Tibial artery (tissue), 4 donors: ENCODE measurements at regions not wholly inside any gene's neighbourhood (a gene's known extent, or its start where the extent isn't known, plus 50 kb on each side); places are given as distances from the start of the nearest gene placed in this dataset.

ENCODE experiments used
- DNase-seq, 2 donors: peaks; one replicate each; pipeline ENCODE4 v3.0.0-alpha.2; 2019
- H3K27ac ChIP-seq, 2 donors: fragments of 200-600 bp; sonication (generic) in 1 of 2; 1 replicate in 1 of 2; 2 replicates in 1 of 2; pipeline ENCODE4 v1.5.1; 2018 to 2019; ENCODE audit warnings: mild to moderate bottlenecking in 1 of 2
- H3K27me3 ChIP-seq, 2 donors: fragments of 200-600 bp; sonication (generic) in 1 of 2; one replicate each; pipeline versions ENCODE4 v1.5.1 to v1.6.0; 2016 to 2019
- H3K36me3 ChIP-seq, 3 donors: fragments of 200-600 bp; sonication (generic) in 2 of 3; one replicate each; pipeline ENCODE4 v1.5.1; 2016 to 2019; ENCODE audit warnings: mild to moderate bottlenecking in 2 of 3
- H3K4me1 ChIP-seq, 4 donors: fragments of 200-600 bp; sonication (generic) in 2 of 4; 1 replicate in 3 of 4; 2 replicates in 1 of 4; pipeline ENCODE4 v1.5.1; 2016 to 2019
- H3K4me3 ChIP-seq, 2 donors: fragments of 200-600 bp; sonication (generic) in 1 of 2; 1 replicate in 1 of 2; 2 replicates in 1 of 2; pipeline ENCODE4 v1.5.1; 2018 to 2019; ENCODE audit warnings: mild to moderate bottlenecking in 2 of 2
- H3K9me3 ChIP-seq, 3 donors: fragments of 200-600 bp; sonication (generic) in 1 of 3; one replicate each; pipeline ENCODE4 v1.5.1; 2016 to 2019
- intact Hi-C: fragments of 100-400 bp; cut with DNase I; formaldehyde crosslinking; loops from one replicate; pipeline ENCODE4 v1.15.0; 2023; ENCODE audit warnings: low total_unique reads
- TF ChIP-seq, protein P1 (sequence below), 2 experiments: fragments of 200-600 bp in 1 of 2; fragments of 450-650 bp in 1 of 2; IDR thresholded peaks; one replicate each; pipeline ENCODE4 v1.5.1; 2017 to 2019; ENCODE audit warnings: antibody characterized with exemption in 2 of 2, mild to moderate bottlenecking in 1 of 2, moderate library complexity in 1 of 2

DNA sequence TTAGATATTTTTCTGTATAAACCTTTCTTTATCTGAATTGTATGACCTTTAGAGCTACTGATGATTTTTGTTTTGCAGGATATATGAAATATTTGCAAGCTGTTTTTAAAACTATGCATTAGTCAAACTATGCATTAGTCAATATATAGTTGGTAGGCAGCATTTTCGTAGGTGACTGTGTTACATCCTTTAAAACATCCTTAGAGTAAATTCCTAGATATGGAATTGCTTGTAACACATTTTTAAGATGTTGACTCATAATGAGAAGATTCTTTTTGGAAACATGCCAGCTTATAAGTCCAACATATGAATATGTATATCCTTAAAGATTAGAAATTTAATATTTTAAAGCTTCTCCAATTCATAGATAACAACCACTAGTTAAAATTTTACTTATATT, 1768.5 kb downstream of the PCDH7 start:
- Histone ChIP-seq H3K4me3 (no peak overlapping the region), H3K27me3 (no peaks in the 10 kb centered on the region), H3K4me1 (no peaks in the 10 kb centered on the region), H3K27ac (no peak overlapping the region), H3K36me3 (no peaks in the 10 kb centered on the region), H3K9me3 (no peaks in the 10 kb centered on the region)
- intact Hi-C loops, result no loop called here
- TF ChIP-seq, protein P1, sequence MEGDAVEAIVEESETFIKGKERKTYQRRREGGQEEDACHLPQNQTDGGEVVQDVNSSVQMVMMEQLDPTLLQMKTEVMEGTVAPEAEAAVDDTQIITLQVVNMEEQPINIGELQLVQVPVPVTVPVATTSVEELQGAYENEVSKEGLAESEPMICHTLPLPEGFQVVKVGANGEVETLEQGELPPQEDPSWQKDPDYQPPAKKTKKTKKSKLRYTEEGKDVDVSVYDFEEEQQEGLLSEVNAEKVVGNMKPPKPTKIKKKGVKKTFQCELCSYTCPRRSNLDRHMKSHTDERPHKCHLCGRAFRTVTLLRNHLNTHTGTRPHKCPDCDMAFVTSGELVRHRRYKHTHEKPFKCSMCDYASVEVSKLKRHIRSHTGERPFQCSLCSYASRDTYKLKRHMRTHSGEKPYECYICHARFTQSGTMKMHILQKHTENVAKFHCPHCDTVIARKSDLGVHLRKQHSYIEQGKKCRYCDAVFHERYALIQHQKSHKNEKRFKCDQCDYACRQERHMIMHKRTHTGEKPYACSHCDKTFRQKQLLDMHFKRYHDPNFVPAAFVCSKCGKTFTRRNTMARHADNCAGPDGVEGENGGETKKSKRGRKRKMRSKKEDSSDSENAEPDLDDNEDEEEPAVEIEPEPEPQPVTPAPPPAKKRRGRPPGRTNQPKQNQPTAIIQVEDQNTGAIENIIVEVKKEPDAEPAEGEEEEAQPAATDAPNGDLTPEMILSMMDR (IDR thresholded peaks at IDR 0.05), result no peak
- DNase-seq, result no peak

GRCh38 chr4:32499171-32499570, 1779.0 kb downstream of the PCDH7 start:
- no peak for DNase-seq
- no peaks in the 10 kb centered on the region for H3K9me3 ChIP-seq
- no peaks in the 10 kb centered on the region for H3K27me3 ChIP-seq
- no peak overlapping the region for H3K4me3 ChIP-seq
- no peak overlapping the region for H3K27ac ChIP-seq
- H3K36me3 ChIP-seq, result no peaks in the 10 kb centered on the region
- no peaks in the 10 kb centered on the region for H3K4me1 ChIP-seq
- intact Hi-C loops, result no loop called here
- TF ChIP-seq, protein P1 (IDR thresholded peaks at IDR 0.05), result no peak

DNA sequence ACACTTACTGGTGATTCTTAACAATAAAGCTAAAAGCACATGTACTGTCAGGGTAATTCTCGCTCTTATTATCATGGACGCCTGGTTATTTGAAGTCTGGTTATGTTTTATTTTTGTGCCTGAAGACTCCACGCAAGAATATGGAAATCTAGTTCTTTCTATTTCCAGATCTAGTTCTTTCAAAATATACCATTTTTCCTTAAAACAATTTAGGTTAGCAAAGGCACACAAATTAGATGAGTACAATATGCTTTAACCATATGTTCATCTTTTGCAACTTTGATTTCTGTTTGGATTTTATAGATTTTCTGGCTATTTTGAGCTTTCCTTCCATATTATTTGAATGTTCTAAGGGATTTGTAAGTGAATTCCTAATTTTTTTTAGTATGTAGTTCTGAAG, 1783.1 kb downstream of the PCDH7 start:
- intact Hi-C loops, result no loop called here
- no peak for DNase-seq

DNA sequence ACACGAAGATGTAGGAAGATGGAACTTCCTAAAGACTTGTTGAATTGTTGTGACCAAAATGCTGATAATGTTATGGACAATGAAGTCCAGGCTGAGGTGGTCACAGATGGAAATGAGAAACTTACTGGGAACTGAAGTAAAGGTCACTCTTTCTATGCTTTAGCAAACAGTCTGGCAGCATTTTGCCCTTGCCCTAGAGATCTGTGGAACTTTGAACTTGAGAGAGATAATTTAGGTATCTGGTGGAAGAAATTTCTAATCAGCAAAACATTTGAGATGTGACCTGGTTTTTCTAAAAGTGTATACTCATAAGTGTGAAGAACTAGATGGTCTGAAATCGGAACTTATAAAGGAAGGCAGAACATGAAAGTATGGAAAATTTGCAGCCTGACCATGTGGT, 1785.9 kb downstream of the PCDH7 start:
- TF ChIP-seq, protein P1 (IDR thresholded peaks at IDR 0.05), result no peak
- DNase-seq, result no peak
- Histone ChIP-seq H3K36me3 (no peaks in the 10 kb centered on the region), H3K4me3 (no peak overlapping the region), H3K27ac (no peak overlapping the region), H3K9me3 (no peaks in the 10 kb centered on the region), H3K27me3 (no peaks in the 10 kb centered on the region), H3K4me1 (no peaks in the 10 kb centered on the region)
- intact Hi-C loops, result no loop called here

More for the DNA sequence above, 1783.1 kb downstream of the PCDH7 start:
- H3K4me1 ChIP-seq, result no peaks in the 10 kb centered on the region
- no peaks in the 10 kb centered on the region for H3K36me3 ChIP-seq
- H3K9me3 ChIP-seq, result no peaks in the 10 kb centered on the region
- H3K27ac ChIP-seq, result no peak overlapping the region
- no peaks in the 10 kb centered on the region for H3K27me3 ChIP-seq
- H3K4me3 ChIP-seq, result no peak overlapping the region
- TF ChIP-seq, protein P1 (IDR thresholded peaks at IDR 0.05), result no peak

DNA sequence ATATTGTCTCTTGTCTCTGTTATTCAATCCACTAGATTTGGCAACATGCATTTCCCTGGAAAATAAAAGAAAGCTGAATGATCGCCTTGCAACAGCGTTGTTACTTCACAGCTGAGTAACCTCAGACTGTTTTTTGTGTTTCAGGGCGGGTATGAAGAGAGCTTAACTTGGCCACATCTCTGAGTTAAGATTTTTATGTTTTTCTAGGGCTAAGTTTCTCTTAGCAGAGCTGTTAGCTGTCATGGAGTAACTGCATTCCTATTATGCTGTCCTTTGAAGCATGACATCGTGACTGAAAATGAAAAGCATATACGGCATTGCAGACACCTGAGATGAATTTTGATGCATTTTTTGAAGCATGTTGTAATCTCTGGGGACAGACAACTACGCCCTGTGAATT, 1798.9 kb downstream of the PCDH7 start:
- no peaks in the 10 kb centered on the region for H3K4me1 ChIP-seq
- H3K9me3 ChIP-seq, result no peaks in the 10 kb centered on the region
- no peaks in the 10 kb centered on the region for H3K27me3 ChIP-seq
- H3K36me3 ChIP-seq, result no peaks in the 10 kb centered on the region
- TF ChIP-seq, protein P1 (IDR thresholded peaks at IDR 0.05), result no peak
- DNase-seq, result no peak
- no peak overlapping the region for H3K4me3 ChIP-seq
- intact Hi-C loops, result no loop called here
- H3K27ac ChIP-seq, result no peak overlapping the region

- Histone ChIP-seq H3K36me3 (no peaks in the 10 kb centered on the region), H3K27ac (no peak overlapping the region), H3K4me3 (no peak overlapping the region), H3K27me3 (no peaks in the 10 kb centered on the region), H3K9me3 (no peaks in the 10 kb centered on the region), H3K4me1 (no peaks in the 10 kb centered on the region)
- DNase-seq, result no peak
- intact Hi-C loops, result no loop called here
- TF ChIP-seq, protein P1 (IDR thresholded peaks at IDR 0.05), result no peak
These were observed 1805.3 kb downstream of the PCDH7 start for GRCh38 chr4:32525420-32525819.
